WERI-Rb-1 (cell line): ENCODE measurements at regions not wholly inside any gene's neighbourhood (a gene's known extent, or its start where the extent isn't known, plus 50 kb on each side); places are given as distances from the start of the nearest gene placed in this dataset.
"Not testable (repeated sequence)": the region's sequence is repeated elsewhere in the genome, so short reads cannot be mapped to it uniquely, and the experiment has no call there.

ENCODE experiments used
- DNase-seq: peaks from one replicate; pipeline ENCODE4 v3.0.0-alpha.2; 2020
- H3K27ac ChIP-seq: fragments of 250-450 bp; sonication (Bioruptor Pico); 2 replicates; pipeline ENCODE4 v1.5.1; 2020; ENCODE audit warnings: mild to moderate bottlenecking, moderate library complexity
- H3K27me3 ChIP-seq: fragments of 250-450 bp; sonication (Bioruptor Pico); 2 replicates; pipeline ENCODE4 v1.5.1; 2021; ENCODE audit warnings: mild to moderate bottlenecking, low read depth, moderate library complexity; ENCODE audit not compliant: insufficient read depth, severe bottlenecking
- H3K36me3 ChIP-seq: fragments of 250-450 bp; sonication (Bioruptor Pico); 2 replicates; pipeline ENCODE4 v1.5.1; 2020; ENCODE audit warnings: mild to moderate bottlenecking, moderate library complexity
- H3K4me3 ChIP-seq: 2 replicates; pipeline ENCODE4 v1.5.1; 2011; ENCODE audit warnings: low read depth, mild to moderate bottlenecking, control low read depth, low read length
- H3K9me3 ChIP-seq: fragments of 250-450 bp; sonication (Bioruptor Pico); 2 replicates; pipeline ENCODE4 v1.5.1; 2021; ENCODE audit warnings: mild to moderate bottlenecking, moderate library complexity; ENCODE audit not compliant: severe bottlenecking
- CTCF ChIP-seq: IDR thresholded peaks from 2 replicates; pipeline ENCODE4 v1.5.1; 2011; ENCODE audit warnings: low read depth, mild to moderate bottlenecking, control low read depth, inconsistent platforms, low read length

GRCh38 chr21:9774347-9774746 lies 747.0 kb upstream of the TPTE start:
- Histone ChIP-seq H3K36me3 (no peaks in the 10 kb centered on the region), H3K27ac (no peak overlapping the region), H3K27me3 (peaks cover 37% of the 10 kb centered on the region), H3K4me3 (no peak overlapping the region), H3K9me3 (no peaks in the 10 kb centered on the region)
- no peak for DNase-seq
- TF ChIP-seq CTCF = no peak

GRCh38 chr21:9774901-9775593 lies 746.3 kb upstream of the TPTE start:
- DNase-seq, H3K4me3 ChIP-seq, H3K36me3 ChIP-seq, H3K9me3 ChIP-seq, H3K27ac ChIP-seq: not testable (repeated sequence)
- H3K27me3 ChIP-seq = peaks cover 37% of the 10 kb centered on the region

GRCh38 chr21:9775877-9776276 lies 745.5 kb upstream of the TPTE start:
- H3K4me3 ChIP-seq, H3K27ac ChIP-seq, H3K36me3 ChIP-seq, DNase-seq, H3K9me3 ChIP-seq: not testable (repeated sequence)
- peaks cover 41% of the 10 kb centered on the region for H3K27me3 ChIP-seq

GRCh38 chr21:9776286-9777020 lies 744.9 kb upstream of the TPTE start:
- not testable (repeated sequence) for H3K4me3 ChIP-seq, H3K36me3 ChIP-seq, DNase-seq, H3K9me3 ChIP-seq, H3K27ac ChIP-seq
- peaks cover 38% of the 10 kb centered on the region for H3K27me3 ChIP-seq

GRCh38 chr21:9778541-9778940 lies 742.8 kb upstream of the TPTE start:
- DNase-seq, H3K27ac ChIP-seq, H3K4me3 ChIP-seq, H3K9me3 ChIP-seq, H3K36me3 ChIP-seq: not testable (repeated sequence)
- peaks cover 29% of the 10 kb centered on the region for H3K27me3 ChIP-seq

GRCh38 chr21:9780441-9780937 lies 740.9 kb upstream of the TPTE start:
- peaks cover 3% of the 10 kb centered on the region for H3K9me3 ChIP-seq
- no peak overlapping the region for H3K4me3 ChIP-seq
- peaks cover 25% of the 10 kb centered on the region for H3K27me3 ChIP-seq
- H3K27ac ChIP-seq = no peak overlapping the region
- TF ChIP-seq CTCF = no peak
- DNase-seq = no peak
- no peaks in the 10 kb centered on the region for H3K36me3 ChIP-seq

- H3K27me3 ChIP-seq = peaks cover 16% of the 10 kb centered on the region
- H3K27ac ChIP-seq, DNase-seq, H3K36me3 ChIP-seq, H3K4me3 ChIP-seq, H3K9me3 ChIP-seq: not testable (repeated sequence)
Measured at GRCh38 chr21:9783587-9783986, 737.8 kb upstream of the TPTE start.

- not testable (repeated sequence) for H3K4me3 ChIP-seq, DNase-seq, H3K9me3 ChIP-seq, H3K27ac ChIP-seq, H3K36me3 ChIP-seq
- peaks cover 19% of the 10 kb centered on the region for H3K27me3 ChIP-seq
Measured at GRCh38 chr21:9784201-9784600, 737.2 kb upstream of the TPTE start.

GRCh38 chr21:9786092-9786491 lies 735.3 kb upstream of the TPTE start:
- not testable (repeated sequence) for H3K36me3 ChIP-seq, H3K27ac ChIP-seq, H3K9me3 ChIP-seq, DNase-seq, H3K4me3 ChIP-seq
- peaks cover 16% of the 10 kb centered on the region for H3K27me3 ChIP-seq

- not testable (repeated sequence) for H3K9me3 ChIP-seq, H3K36me3 ChIP-seq, H3K4me3 ChIP-seq, H3K27ac ChIP-seq, DNase-seq
- H3K27me3 ChIP-seq = peaks cover 23% of the 10 kb centered on the region
Measured at GRCh38 chr21:9788281-9788680, 733.1 kb upstream of the TPTE start.

GRCh38 chr21:9790354-9790753 lies 731.0 kb upstream of the TPTE start:
- H3K27ac ChIP-seq = not testable (repeated sequence)
- H3K27me3 ChIP-seq = peaks cover 36% of the 10 kb centered on the region

GRCh38 chr21:9791453-9791852 lies 729.9 kb upstream of the TPTE start:
- H3K9me3 ChIP-seq, H3K27ac ChIP-seq, H3K36me3 ChIP-seq, DNase-seq, H3K4me3 ChIP-seq: not testable (repeated sequence)
- peaks cover 33% of the 10 kb centered on the region for H3K27me3 ChIP-seq

More at GRCh38 chr21:9790354-9790753, 731.0 kb upstream of the TPTE start:
- not testable (repeated sequence) for DNase-seq, H3K4me3 ChIP-seq, H3K36me3 ChIP-seq, H3K9me3 ChIP-seq
